Hepatocyte (in vitro differentiated cells): ENCODE measurements at regions not wholly inside any gene's neighbourhood (a gene's known extent, or its start where the extent isn't known, plus 50 kb on each side); places are given as distances from the start of the nearest gene placed in this dataset.

ENCODE experiments used
- DNase-seq: peaks from one replicate; pipeline ENCODE4 v3.0.0-alpha.2; 2016; ENCODE audit warnings: low spot score
- H2AFZ ChIP-seq: fragments of 200-600 bp; sonication (generic); 2 replicates; pipeline ENCODE4 v1.6.0; 2016; ENCODE audit warnings: antibody characterized with exemption, mild to moderate bottlenecking
- H3K27ac ChIP-seq: fragments of 200-600 bp; sonication (generic); 2 replicates; pipeline ENCODE4 v1.5.1; 2016; ENCODE audit warnings: mild to moderate bottlenecking
- H3K27me3 ChIP-seq: fragments of 200-600 bp; sonication (generic); 2 replicates; pipeline ENCODE4 v1.6.1; 2016
- H3K36me3 ChIP-seq: fragments of 200-600 bp; sonication (generic); replicated peaks from 2 replicates; pipeline ENCODE4 v1.5.1; 2016; ENCODE audit warnings: low read depth; ENCODE audit not compliant: insufficient read depth
- H3K4me1 ChIP-seq: fragments of 200-600 bp; sonication (generic); 2 replicates; pipeline ENCODE4 v1.5.1; 2016; ENCODE audit warnings: mild to moderate bottlenecking, moderate library complexity; ENCODE audit not compliant: insufficient read depth
- H3K4me2 ChIP-seq: fragments of 200-600 bp; sonication (generic); 2 replicates; pipeline ENCODE4 v1.6.0; 2016
- H3K4me3 ChIP-seq: fragments of 200-600 bp; sonication (generic); 2 replicates; pipeline ENCODE4 v1.5.1; 2016; ENCODE audit warnings: mild to moderate bottlenecking
- H3K79me2 ChIP-seq: fragments of 200-600 bp; sonication (generic); 2 replicates; pipeline ENCODE4 v1.6.0; 2017; ENCODE audit warnings: mild to moderate bottlenecking
- H3K9me2 ChIP-seq: fragments of 200-600 bp; sonication (generic); replicated peaks from 2 replicates; pipeline ENCODE4 v1.6.0; 2017; ENCODE audit warnings: mild to moderate bottlenecking; ENCODE audit not compliant: insufficient read depth
- H3K9me3 ChIP-seq: fragments of 200-600 bp; sonication (generic); 2 replicates; pipeline ENCODE4 v1.5.1; 2016; ENCODE audit warnings: low read depth, mild to moderate bottlenecking
- H4K20me1 ChIP-seq: fragments of 200-600 bp; sonication (generic); 2 replicates; pipeline ENCODE4 v1.6.0; 2016; ENCODE audit warnings: mild to moderate bottlenecking; ENCODE audit not compliant: insufficient read depth, poor library complexity, severe bottlenecking
- EZH2 ChIP-seq: fragments of 200-600 bp; sonication (generic); IDR thresholded peaks from 2 replicates; pipeline ENCODE4 v1.6.1; 2016; ENCODE audit warnings: antibody characterized with exemption, mild to moderate bottlenecking, borderline replicate concordance
- EZH2phosphoT487 ChIP-seq: fragments of 200-600 bp; sonication (generic); IDR thresholded peaks from one replicate; pipeline ENCODE4 v1.6.1; 2018; ENCODE audit warnings: antibody characterized with exemption, mild to moderate bottlenecking, low read depth, moderate library complexity; ENCODE audit not compliant: unreplicated experiment, severe bottlenecking
- WGBS: methylation state at CpG from one replicate; pipeline ENCODE4 v1.1.6; 2016; ENCODE audit warnings: low lambda C conversion rate; ENCODE audit errors: missing lambda C conversion rate; 5-methylcytosine and 5-hydroxymethylcytosine counted together
- TF ChIP-seq, protein P1 (sequence below): fragments of 200-600 bp; sonication (generic); IDR thresholded peaks from 2 replicates; pipeline ENCODE4 v1.5.1; 2016; ENCODE audit warnings: antibody characterized with exemption, mild to moderate bottlenecking; ENCODE audit not compliant: poor library complexity

DNA sequence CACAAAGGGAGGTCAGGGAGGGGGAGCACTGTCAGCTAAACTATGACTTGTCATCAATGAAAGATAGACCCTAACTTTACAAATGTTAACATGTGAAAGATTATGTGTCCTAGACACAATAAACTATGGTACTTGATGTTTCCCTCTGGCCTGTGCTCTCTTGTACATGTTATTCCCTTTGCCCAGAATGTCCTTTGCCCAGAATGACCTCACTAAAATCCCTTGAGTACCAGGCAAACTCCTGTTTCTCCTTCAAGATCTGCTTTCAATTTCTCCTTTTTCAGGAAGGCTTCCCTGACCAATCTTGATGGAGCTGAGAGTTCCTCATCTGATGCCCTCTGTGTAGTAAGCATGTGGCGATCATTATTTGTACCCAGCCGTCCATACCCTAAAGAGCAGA is 143.1 kb downstream of the ZNF365 start:
- no peaks in the 10 kb centered on the region for H3K79me2 ChIP-seq
- no peaks in the 10 kb centered on the region for H3K36me3 ChIP-seq
- H3K4me3 ChIP-seq, result no peak overlapping the region
- no peak overlapping the region for H2AFZ ChIP-seq
- 91% methylated on average over 2 of the region's 2 CpGs for WGBS
- no peaks in the 10 kb centered on the region for H3K9me2 ChIP-seq
- no peaks in the 10 kb centered on the region for H3K27me3 ChIP-seq
- TF ChIP-seq EZH2phosphoT487 (no peak), EZH2 (no peak)
- TF ChIP-seq, protein P1, sequence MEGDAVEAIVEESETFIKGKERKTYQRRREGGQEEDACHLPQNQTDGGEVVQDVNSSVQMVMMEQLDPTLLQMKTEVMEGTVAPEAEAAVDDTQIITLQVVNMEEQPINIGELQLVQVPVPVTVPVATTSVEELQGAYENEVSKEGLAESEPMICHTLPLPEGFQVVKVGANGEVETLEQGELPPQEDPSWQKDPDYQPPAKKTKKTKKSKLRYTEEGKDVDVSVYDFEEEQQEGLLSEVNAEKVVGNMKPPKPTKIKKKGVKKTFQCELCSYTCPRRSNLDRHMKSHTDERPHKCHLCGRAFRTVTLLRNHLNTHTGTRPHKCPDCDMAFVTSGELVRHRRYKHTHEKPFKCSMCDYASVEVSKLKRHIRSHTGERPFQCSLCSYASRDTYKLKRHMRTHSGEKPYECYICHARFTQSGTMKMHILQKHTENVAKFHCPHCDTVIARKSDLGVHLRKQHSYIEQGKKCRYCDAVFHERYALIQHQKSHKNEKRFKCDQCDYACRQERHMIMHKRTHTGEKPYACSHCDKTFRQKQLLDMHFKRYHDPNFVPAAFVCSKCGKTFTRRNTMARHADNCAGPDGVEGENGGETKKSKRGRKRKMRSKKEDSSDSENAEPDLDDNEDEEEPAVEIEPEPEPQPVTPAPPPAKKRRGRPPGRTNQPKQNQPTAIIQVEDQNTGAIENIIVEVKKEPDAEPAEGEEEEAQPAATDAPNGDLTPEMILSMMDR, result no peak
- H3K4me1 ChIP-seq, result peaks cover 4% of the 10 kb centered on the region
- H4K20me1 ChIP-seq, result no peaks in the 10 kb centered on the region
- H3K27ac ChIP-seq, result no peak overlapping the region
- no peak for DNase-seq
- no peaks in the 10 kb centered on the region for H3K9me3 ChIP-seq
- H3K4me2 ChIP-seq, result no peak overlapping the region

DNA sequence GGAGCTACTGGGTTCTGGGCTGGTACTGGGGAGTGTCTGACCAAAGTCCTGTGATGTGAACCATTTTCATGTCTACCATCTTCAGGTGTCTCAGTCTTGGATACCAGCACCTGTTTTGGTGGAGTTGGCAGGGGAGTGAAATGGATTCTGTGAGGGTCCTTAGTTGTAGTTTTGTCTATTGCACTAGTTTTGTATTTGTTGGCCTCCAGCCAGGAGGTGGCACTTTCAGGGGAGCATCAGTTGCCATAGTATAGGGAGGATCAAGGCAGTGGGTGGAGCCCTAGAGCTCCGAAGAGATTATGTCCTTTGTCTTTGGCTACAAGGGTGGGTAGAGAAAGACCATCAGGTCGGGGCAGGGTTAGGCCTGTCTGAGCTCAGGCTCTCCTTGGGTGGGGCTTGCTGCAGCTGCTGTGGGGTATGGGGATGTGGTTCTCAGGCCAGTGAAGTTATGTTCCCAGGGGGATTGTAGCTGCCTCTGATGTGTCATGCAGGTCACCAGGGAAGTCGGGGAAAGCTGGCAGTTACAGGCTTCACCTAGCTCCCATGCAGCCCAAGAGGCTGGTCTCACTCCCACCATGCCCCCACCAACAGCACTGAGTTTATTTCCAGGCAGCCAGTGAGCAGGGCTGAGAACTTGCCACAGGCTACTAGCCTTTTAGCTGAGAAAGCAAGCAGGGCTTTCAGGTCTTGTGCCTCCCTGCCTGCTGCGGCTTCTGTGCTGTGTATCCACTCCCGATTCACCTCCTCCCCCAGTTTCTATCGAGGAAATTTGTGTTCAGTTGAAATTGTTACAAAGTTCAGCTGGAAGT is 153.1 kb downstream of the ZNF365 start:
- no peaks in the 10 kb centered on the region for H3K79me2 ChIP-seq
- H4K20me1 ChIP-seq, result no peaks in the 10 kb centered on the region
- H3K27ac ChIP-seq, result no peak overlapping the region
- H3K9me3 ChIP-seq, result no peaks in the 10 kb centered on the region
- no peak for DNase-seq
- H3K27me3 ChIP-seq, result no peaks in the 10 kb centered on the region
- H3K4me3 ChIP-seq, result no peak overlapping the region
- no peaks in the 10 kb centered on the region for H3K4me1 ChIP-seq
- WGBS, result 92% methylated on average over 6 of the region's 6 CpGs
- TF ChIP-seq, protein P1, result no peak
- TF ChIP-seq EZH2 (no peak), EZH2phosphoT487 (no peak)
- H2AFZ ChIP-seq, result no peak overlapping the region
- no peak overlapping the region for H3K4me2 ChIP-seq
- no peaks in the 10 kb centered on the region for H3K36me3 ChIP-seq
- H3K9me2 ChIP-seq, result no peaks in the 10 kb centered on the region

DNA sequence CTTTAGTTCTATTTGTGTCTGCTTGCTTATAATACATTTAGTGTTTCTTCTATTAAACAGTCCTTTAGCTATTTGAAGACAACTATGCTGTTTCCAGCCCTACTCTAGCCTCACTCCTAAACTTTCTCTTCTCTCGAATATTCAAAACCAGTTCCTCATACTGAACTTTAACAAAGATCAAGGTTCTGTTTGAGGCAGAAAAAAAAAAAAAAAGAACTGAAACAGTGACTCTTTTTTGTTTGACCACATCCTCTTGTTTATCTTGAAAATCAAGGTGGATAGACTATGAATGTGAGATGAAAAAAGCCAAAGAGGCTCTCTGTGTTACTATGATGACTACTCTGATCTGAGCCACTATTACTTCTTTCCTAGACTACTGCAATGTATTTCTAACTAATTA is 154.3 kb downstream of the ZNF365 start:
- Histone ChIP-seq H3K36me3 (no peaks in the 10 kb centered on the region), H4K20me1 (no peaks in the 10 kb centered on the region), H3K4me3 (no peak overlapping the region), H3K9me3 (no peaks in the 10 kb centered on the region), H3K27me3 (no peaks in the 10 kb centered on the region), H3K4me2 (no peak overlapping the region), H3K79me2 (no peaks in the 10 kb centered on the region), H3K9me2 (no peaks in the 10 kb centered on the region), H3K27ac (no peak overlapping the region), H3K4me1 (no peaks in the 10 kb centered on the region), H2AFZ (no peak overlapping the region)
- TF ChIP-seq, protein P1, result no peak
- no peak for TF ChIP-seq EZH2phosphoT487
- no peak for TF ChIP-seq EZH2
- 75% methylated on average over 1 of the region's 1 CpG for WGBS
- DNase-seq, result no peak
